Endothelial cell of umbilical vein (primary cell): ENCODE measurements at regions not wholly inside any gene's neighbourhood (a gene's known extent, or its start where the extent isn't known, plus 50 kb on each side); places are given as distances from the start of the nearest gene placed in this dataset.
"Not testable (repeated sequence)": the region's sequence is repeated elsewhere in the genome, so short reads cannot be mapped to it uniquely, and the experiment has no call there.

Experiments
- BruUV-seq: library from RNA; stranded (reverse); fragments of 400-500 nt; replicated peaks from 2 replicates; lab custom pipeline; 2021; lab: Mats Ljungman, UMichigan
- CTCF ChIA-PET: fragments of 300-600, 350-600 bp; sonication (Branson Sonifier 250); formaldehyde crosslinking; loops from one replicate; lab custom pipeline; 2021; ENCODE audit warnings: antibody characterized with exemption, inconsistent platforms; lab: Charles Lee
- POLR2A ChIA-PET: fragments of 300-600, 350-600 bp; sonication (Branson Sonifier 250); formaldehyde crosslinking; loops from one replicate; lab custom pipeline; 2021; ENCODE audit warnings: antibody characterized with exemption, inconsistent platforms; lab: Charles Lee
- DNase-seq: peaks from one replicate; pipeline ENCODE4 v3.0.0-alpha.2; 2011; ENCODE audit warnings: low read depth, low spot score
- FAIRE-seq: peaks from 2 replicates; lab custom pipeline; 2011; peaks lifted over from hg19 to GRCh38; lab: Jason Lieb, UNC
- H2AFZ ChIP-seq: 2 replicates; pipeline ENCODE4 v1.6.0; 2012; ENCODE audit warnings: low read depth, low read length, control low read depth, inconsistent platforms
- H3K27ac ChIP-seq: 2 replicates; pipeline ENCODE4 v1.5.1; 2011; ENCODE audit warnings: low read depth, mild to moderate bottlenecking, control low read depth, low read length, moderate library complexity; ENCODE audit not compliant: insufficient read depth
- H3K27me3 ChIP-seq, 2 experiments: 2 replicates each; pipeline versions ENCODE4 v1.6.0 to v1.6.1; 2011; ENCODE audit warnings: low read length in 2 of 2, mixed read lengths in 1 of 2; ENCODE audit not compliant: control insufficient read depth in 2 of 2, insufficient read depth in 2 of 2
- H3K36me3 ChIP-seq, 2 experiments: 2 replicates in 1 of 2; 3 replicates in 1 of 2; pipeline ENCODE4 v1.5.1; 2011; ENCODE audit warnings: low read length in 2 of 2, mild to moderate bottlenecking in 1 of 2, moderate library complexity in 1 of 2; ENCODE audit not compliant: control insufficient read depth in 2 of 2, insufficient read depth in 2 of 2; ENCODE audit errors: extremely low read depth in 1 of 2
- H3K4me1 ChIP-seq: 3 replicates; pipeline ENCODE4 v1.5.1; 2011; ENCODE audit warnings: mild to moderate bottlenecking, low read length; ENCODE audit not compliant: control insufficient read depth, insufficient read depth; ENCODE audit errors: extremely low read depth
- H3K4me2 ChIP-seq: 2 replicates; pipeline ENCODE4 v1.6.1; 2011; ENCODE audit warnings: low read length, control low read depth, mixed read lengths; ENCODE audit not compliant: insufficient read depth
- H3K4me3 ChIP-seq, 3 experiments: fragments of 200-600 bp in 1 of 3; sonication (generic), shearing (Covaris generic) in 1 of 3; replicated peaks in 1 of 3; 2 replicates each; pipeline ENCODE4 v1.5.1; 2011 to 2016; ENCODE audit warnings: control low read depth in 3 of 3, low read length in 3 of 3, mild to moderate bottlenecking in 2 of 3, inconsistent platforms in 1 of 3, low read depth in 1 of 3, moderate library complexity in 1 of 3; ENCODE audit not compliant: insufficient read depth in 1 of 3
- H3K79me2 ChIP-seq: 2 replicates; pipeline ENCODE4 v1.6.0; 2012; ENCODE audit warnings: low read length, inconsistent platforms; ENCODE audit not compliant: control insufficient read depth, insufficient read depth
- H3K9ac ChIP-seq: replicated peaks from 2 replicates; pipeline ENCODE3; 2011; ENCODE audit warnings: low read length, control low read depth; ENCODE audit not compliant: insufficient read depth; ENCODE audit errors: extremely low read depth
- H3K9me1 ChIP-seq: replicated peaks from 3 replicates; pipeline ENCODE4 v1.6.0; 2011; ENCODE audit warnings: mild to moderate bottlenecking, low read length; ENCODE audit not compliant: control insufficient read depth, insufficient read depth; ENCODE audit errors: extremely low read depth
- H3K9me3 ChIP-seq: replicated peaks from 2 replicates; pipeline ENCODE4 v1.5.1; 2012; ENCODE audit warnings: low read length, inconsistent platforms; ENCODE audit not compliant: control insufficient read depth, insufficient read depth
- H4K20me1 ChIP-seq: replicated peaks from 2 replicates; pipeline ENCODE3; 2011; ENCODE audit warnings: mild to moderate bottlenecking, low read length; ENCODE audit not compliant: control insufficient read depth, insufficient read depth; ENCODE audit errors: extremely low read depth
- CTCF ChIP-seq, 2 donors: IDR thresholded peaks; 1 replicate in 1 of 2; 2 replicates in 1 of 2; pipeline ENCODE4 v1.5.1; 2011; ENCODE audit warnings: low read length in 2 of 2, mild to moderate bottlenecking in 2 of 2, moderate library complexity in 2 of 2, control low read depth in 1 of 2, inconsistent platforms in 1 of 2, low read depth in 1 of 2; ENCODE audit not compliant: insufficient read depth in 1 of 2; ENCODE audit errors: extremely low read depth in 1 of 2
- FOS ChIP-seq: IDR thresholded peaks from 2 replicates; pipeline ENCODE4 v1.6.1; 2011; ENCODE audit warnings: mild to moderate bottlenecking, low read length, moderate library complexity, borderline replicate concordance; ENCODE audit not compliant: insufficient read depth
- JUN ChIP-seq: IDR thresholded peaks from 2 replicates; pipeline ENCODE4 v1.6.1; 2011; ENCODE audit warnings: borderline replicate concordance, low read depth; ENCODE audit not compliant: insufficient read length, insufficient read depth
- dilution Hi-C: fragments of 300-500 bp; cut with MboI; formaldehyde crosslinking; loops from one replicate; pipeline ENCODE4 v1.15.0; 2019; ENCODE audit warnings: low sequenced_read_pairs; ENCODE audit not compliant: extremely low pct_ligation_motif_present
- intact Hi-C: fragments of 100-400 bp; cut with micrococcal nuclease; formaldehyde crosslinking; loops from one replicate; pipeline ENCODE4 v1.10.0; 2022

GRCh38 chr6:99822741-99823512 lies 171.1 kb downstream of the MCHR2 start:
- Histone ChIP-seq H3K9ac (no peak overlapping the region), H3K79me2 (no peaks in the 10 kb centered on the region), H3K27ac (no peak overlapping the region), H3K9me3 (no peaks in the 10 kb centered on the region), H3K4me2 (no peak overlapping the region), H3K9me1 (no peaks in the 10 kb centered on the region), H3K36me3 (no peaks in the 10 kb centered on the region), H3K27me3 (peaks cover 0 to 3% of the 10 kb centered on the region in 2 experiments), H2AFZ (no peak overlapping the region), H3K4me3 (no peak overlapping the region), H4K20me1 (no peaks in the 10 kb centered on the region), H3K4me1 (no peaks in the 10 kb centered on the region)
- DNase-seq (peak; percentile 49), FAIRE-seq (peak; percentile 74)
- dilution Hi-C loops (no loop called here), intact Hi-C loops (loop anchor here (5.0 kb wide), 1 partner anchor 356 kb away; no protein-coding TSS in a partner anchor)
- TF ChIP-seq FOS (no peak), JUN (no peak), CTCF (IDR thresholded peaks at IDR 0.05; ENCODE audit: extremely low read depth in 1 of 2, insufficient read depth in 1 of 2, low read depth in 1 of 2, low read length in 2 of 2) (peak; percentile 9 to 14)
- POLR2A ChIA-PET, result no interaction called here
- BruUV-seq, result no TSS peak
- CTCF ChIA-PET, result interaction anchor here (0.6 to 2.1 kb wide), 7 partner anchors 13 to 493 kb away, joined by 3 to 18 read pairs (median 6); no protein-coding TSS in a partner anchor

- H3K4me2 ChIP-seq, H3K9me1 ChIP-seq, FAIRE-seq, H3K9me3 ChIP-seq, H3K27me3 ChIP-seq, H3K79me2 ChIP-seq, H3K9ac ChIP-seq, BruUV-seq, H4K20me1 ChIP-seq, DNase-seq, POLR2A ChIA-PET, H3K27ac ChIP-seq, H3K4me3 ChIP-seq, dilution Hi-C loops, H3K4me1 ChIP-seq, H3K36me3 ChIP-seq, H2AFZ ChIP-seq: not testable (repeated sequence)
- CTCF ChIA-PET, result interaction anchor here (1.0 to 2.1 kb wide), 2 partner anchors 18 to 493 kb away, joined by 5 to 18 read pairs; no protein-coding TSS in a partner anchor
- intact Hi-C loops, result loop anchor here (5.0 kb wide), 1 partner anchor 356 kb away; no protein-coding TSS in a partner anchor
Measured at GRCh38 chr6:99823513-99824235, 170.3 kb downstream of the MCHR2 start.
